ENCODE measurements at regions not wholly inside any gene's neighbourhood (a gene's known extent, or its start where the extent isn't known, plus 50 kb on each side); places are given as distances from the start of the nearest gene placed in this dataset.

DNA sequence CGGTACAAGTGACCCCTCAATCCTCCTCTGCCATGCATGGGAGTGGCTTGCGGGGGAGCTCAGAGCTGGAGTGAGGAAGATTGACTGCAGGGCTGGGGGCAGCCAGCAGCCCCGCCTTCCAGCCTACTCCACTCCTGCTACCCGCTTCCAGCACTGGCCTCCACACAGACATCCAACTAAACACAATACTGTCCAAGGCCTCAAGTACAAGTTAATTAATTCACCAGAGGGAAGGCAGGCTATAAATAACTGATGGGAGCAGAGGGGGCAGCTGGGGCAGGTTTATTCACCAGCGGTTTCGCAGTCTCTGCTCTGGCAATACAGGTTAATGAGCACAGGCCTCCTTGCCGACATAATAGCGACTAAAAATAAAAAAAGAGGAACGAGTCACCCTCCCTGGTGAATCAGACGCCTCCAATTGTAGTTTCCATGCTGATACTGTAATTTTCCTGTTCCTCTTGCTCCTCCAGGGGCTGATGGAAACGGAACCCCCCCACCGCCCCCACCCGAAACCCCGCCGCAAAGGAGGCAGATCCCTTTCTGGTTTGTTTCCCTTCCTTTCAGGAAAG, 166.4 kb upstream of the TLE3 start:
- peak; percentile 66 for DNase-seq (ENCODE audit: low spot score)

DNA sequence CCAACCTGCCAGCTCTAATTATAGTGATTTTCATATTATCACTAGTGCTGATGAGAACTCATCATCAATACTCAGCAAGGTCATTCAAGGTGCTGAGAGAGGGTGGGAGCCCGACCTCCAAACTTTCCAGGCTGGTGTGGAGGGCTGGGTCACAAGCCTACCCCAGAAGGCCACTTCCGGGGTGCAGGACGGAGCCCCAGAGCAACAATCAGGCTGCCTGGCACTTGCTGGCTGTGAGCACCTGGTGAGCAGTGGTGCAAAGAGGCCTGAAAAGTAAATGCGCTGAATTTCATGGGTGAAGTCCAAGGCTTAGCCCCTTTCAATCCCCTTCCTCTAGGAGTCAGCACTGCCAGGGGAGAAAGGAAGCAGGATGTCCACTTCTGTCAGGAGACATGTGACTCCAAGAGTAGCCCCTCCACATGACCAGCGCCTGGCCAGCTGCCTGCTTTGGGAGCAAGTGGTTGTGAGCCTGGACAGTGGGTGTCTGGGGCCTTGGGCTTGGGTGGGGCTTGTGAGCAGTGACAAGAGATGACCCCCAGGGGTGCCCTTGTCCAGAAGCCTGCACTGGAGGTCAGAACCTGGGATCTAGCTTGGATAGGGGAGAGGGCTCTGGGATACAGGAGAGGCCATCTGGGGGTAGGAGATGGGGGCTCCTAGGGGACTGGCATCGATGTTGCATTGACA, 165.0 kb upstream of the TLE3 start:
- DNase-seq (ENCODE audit: low spot score): no peak

DNA sequence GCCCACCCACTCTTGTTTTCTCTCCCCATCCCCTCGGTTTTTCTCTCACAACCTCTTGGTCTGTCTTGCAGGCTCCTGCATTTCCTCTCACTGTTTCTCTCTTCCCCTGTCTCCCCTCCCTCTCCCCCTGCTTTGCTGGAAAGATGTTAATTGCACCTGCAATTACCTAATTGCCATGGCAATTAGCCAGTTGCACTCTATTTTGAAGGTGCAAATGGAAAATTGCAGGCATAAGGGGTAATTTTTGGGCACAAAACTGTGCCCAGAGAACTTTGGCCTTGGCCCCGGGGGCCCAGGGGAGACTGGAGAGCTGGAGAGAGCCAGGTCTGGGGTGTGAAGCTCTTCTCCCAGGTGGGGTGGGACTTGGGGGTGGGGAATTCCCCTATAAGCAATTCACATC, 164.5 kb upstream of the TLE3 start:
- DNase-seq (ENCODE audit: low spot score): no peak

DNA sequence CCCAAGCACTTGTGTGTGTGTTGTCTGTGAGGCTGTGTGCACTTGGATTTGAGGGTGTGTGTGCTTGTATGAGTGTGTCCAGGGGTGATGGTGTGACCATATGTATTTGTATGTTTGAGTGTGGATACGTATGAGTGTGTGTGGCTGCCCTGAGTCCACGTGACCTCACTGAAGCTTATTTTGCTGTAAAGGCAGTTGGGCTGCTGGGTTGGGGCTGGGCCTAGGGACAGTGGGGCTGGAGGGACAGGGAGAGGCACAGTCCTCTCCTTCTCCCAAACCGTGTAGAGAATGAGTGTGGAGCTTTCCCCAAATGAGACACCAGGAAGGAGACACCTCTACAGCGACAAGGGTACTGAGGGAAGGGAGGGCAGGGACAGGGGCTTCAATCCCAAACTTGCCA, 163.4 kb upstream of the TLE3 start:
- DNase-seq (ENCODE audit: low spot score): no peak

DNA sequence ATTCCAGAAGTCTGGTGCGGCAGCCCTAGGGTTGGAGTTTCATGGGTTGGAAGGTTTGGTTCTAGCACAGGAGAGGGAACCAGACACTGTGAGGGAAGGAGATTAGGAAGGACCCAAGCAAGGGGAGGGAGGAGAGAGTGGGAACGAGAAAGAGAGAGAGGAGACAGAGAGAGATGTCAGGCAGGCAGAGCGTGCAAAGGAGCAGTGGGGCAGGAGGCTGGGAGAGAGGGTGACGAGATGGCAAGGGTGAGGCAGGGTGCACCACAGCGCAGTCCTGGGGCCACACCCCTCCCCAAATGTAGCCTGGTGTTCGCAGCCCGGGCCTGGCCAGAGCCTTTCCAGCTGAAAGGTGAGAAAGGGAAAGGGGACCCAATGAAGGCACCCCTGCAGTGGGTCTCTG, 162.9 kb upstream of the TLE3 start:
- DNase-seq (ENCODE audit: low spot score): no peak

DNA sequence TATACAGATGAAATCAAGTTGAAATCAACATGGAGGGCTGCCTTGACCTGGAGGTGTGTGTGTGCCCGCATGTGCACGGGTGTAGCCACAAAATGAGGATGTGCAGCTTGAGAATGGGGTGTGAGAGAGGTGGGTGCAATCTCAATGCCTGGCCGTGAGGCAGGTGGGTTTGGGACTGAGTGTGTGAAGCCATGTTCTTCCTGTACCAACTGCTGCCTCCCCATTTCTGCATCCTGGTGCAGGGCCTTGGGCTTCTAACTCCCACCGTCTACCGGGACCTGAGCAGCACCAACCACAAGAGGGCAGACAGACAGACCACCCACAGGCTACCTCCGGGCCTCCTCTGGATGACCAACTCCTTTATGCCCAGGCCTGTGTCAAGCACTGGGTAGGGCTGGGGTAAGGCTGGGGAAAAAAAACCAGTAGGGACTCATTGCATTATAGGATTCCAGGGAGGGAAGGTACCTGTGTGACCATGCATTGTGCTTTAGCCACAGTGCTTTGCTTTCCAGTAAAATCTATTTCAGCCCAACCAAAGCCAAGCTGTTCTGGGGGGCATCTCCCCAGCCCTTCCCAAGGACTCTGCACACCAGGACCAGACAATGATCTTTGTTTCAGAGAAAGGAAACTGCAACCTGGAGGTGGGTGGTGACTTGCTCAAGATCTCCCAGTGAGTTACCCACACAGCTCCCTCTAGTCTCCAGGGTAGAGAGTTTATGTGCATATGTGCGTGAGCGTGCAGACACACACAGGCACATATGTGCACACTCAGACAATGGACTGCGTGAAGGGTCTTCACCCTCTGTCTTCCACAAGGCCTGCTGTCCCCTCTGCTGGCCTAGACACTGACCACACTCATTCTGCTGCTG, 162.2 kb upstream of the TLE3 start:
- peak; percentile 67 for DNase-seq (ENCODE audit: low spot score)

DNA sequence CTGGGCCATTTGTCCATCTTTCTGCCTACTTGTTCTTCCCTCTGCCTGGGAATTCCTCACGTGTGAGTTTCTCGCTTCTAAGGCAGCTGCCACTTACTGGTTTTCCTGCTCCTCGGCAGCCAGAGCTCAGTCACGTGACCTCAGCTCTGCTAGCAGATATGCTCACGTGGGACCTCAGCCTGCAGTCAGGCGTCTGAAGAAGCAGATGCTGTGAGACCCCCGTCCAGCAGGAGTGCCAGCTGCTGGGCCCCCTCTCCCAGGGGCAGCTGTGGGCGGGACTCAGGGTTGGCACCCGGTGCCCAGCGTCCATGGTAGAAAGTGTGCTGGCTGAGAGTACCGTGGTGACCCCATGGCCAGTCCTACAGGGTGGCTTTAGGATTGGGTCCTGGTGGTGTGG, 161.3 kb upstream of the TLE3 start:
- no peak for DNase-seq (ENCODE audit: low spot score)

DNA sequence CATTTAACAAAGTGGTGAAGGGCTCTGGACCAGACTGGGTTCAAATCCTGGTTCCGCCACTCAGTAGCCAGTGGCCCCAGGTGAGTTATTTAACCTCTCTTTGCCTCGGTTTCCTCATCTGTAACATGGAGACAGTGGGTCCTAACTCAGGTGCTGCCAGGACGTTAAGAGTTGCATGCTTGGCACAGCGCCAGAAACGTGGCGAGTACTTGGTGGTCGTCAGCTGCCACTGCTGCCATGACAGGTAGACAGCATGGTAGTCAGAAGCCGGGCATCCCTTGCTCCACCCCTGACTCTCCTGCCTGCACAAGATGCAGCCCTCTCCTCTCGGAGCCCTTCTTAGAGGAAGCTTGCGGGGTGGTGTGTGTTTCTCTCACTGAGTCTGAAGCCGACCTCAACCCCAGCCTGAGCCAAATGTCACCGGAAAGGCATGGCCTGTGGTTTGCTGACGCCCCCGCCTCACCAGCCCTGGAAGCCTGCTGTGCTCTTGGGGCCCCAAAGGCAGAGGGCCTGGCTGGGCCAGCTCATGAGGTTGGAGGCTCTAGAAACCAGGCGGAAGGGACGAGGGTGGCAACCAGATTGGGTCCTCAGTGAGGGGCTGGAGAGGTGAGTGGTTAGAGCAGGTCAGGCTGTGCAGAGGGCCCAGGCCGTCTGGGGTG, 160.8 kb upstream of the TLE3 start:
- DNase-seq (ENCODE audit: low spot score): no peak

DNA sequence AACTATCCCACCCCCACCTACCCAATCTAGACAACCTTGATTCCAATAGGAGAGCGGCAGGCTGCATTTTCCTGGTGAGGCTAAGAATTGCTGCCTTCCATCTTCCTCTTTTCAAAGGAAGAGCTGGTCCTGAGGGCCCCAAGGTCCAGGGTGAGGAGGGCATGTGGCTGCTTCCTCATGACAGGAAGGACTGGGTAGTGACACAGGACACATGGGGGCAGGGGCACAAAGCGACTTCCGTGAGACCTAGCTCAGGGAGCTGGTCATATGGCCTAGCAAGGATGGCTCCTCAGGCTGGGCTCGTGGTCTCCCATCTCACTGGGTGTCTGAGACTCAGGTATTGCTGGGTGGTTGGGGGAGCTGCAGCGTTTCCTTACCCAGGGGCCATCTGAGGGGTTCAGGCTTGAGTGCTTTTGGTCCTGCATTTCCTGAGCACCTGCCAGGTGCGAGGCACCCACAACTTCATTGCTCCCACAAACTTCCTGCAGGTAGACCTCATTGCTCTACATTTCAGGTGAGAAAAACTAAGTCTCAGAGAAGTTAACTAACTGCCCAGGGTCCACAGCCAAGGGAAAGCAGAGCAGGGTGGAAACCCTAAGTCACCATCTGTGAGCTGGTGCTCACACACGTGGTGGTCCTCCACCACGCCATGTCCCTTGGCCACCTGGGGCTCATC, 160.0 kb upstream of the TLE3 start:
- DNase-seq (ENCODE audit: low spot score): no peak

DNA sequence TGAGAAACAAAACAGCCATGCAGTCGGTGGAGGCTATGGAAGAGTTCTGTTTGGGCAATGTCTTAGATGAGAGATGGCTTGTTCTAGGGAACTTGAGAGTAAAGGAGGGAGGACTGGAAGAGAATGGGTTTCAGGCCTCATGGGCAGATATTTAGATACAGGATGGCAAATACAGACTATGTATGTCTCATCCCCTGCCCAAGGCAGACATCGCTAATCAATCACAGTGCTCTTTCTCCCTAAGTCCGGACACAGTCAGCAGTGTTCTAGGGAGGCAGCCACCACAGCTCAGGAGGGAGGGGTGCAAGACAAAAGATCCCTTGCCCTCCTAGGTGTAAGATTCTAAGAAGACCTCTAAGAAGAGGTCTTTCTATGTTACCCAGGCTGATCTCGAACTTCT, 159.3 kb upstream of the TLE3 start:
- DNase-seq (ENCODE audit: low spot score): no peak

DNA sequence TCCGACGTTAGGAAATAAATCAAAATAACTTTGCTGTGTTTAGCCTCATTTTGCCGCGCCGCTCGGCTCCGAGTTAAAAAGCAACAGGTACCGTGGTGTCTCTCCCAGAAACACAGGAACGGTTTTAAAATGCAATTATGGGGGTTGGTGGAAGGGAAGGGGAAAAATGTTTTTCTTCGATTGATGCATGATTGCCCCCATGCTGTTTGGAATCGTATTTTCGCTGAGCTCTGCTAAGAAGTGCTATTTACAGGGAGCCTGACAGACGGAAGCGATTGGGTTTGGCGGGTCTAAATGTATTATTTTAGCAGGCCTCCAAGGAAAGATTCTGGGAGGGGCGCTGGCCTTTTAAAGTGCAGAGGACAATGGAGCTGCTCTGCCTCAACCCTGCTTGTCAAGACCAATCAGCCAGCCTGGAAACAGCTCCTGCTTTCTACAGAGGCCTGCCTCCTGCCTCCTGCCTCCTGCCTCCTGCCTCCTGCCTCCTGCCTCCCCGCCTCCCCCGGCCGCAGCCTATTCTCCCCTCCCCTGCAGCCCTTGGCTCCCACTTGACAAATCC, 156.7 kb upstream of the TLE3 start:
- DNase-seq (ENCODE audit: low spot score): no peak

DNA sequence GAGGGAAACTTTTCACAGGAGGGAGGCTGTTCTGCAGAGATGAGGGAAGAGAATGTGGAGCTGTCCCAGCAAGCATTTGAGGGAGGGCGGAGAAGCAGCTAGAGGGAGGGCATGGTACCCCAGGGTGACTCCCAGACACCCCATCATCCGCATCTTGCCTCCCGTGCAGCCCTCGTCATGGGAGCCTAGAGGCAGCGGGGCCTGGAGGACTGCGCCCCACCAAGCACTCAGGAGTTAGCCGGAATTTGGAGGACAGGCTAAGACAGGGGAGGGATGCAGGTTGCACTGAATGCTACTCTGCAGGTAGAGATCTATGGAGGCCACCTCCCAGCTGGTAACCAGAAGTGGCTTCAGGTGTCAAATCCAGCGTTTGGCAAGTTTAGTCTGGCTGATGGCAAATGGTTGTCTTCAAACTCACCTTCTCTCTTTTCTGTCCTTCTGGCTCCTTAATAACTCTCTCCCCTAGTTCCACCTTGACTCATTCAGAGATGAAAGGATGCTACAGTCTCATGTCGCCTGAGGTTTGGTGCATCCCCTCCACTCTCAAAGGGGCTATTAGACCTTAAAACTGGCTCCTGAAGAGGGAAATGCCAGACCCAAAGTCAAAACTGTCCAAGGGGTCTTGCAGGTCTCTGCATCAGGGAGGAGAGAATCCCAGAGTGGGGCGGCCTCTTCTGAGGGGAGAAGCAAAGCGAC, 155.9 kb upstream of the TLE3 start:
- no peak for DNase-seq (ENCODE audit: low spot score)

DNA sequence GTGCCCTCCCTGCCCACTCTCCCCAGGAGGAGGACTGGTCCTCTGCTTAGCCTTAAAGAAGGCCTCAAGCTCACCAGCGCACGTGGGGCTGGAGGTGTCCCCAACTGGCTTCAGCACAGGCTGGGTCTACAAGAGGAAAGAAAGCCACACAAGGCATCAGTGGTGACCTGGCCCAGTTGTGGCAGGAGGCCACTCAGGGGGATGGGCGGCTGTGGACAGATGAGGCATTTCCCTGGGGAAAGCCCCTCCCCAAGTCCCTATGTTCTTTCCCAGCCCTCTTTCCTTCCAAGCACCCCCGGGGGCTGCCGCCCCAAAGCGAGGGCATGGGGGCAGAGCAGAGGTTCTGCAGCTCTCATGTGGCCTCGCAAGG, 155.2 kb upstream of the TLE3 start:
- no peak for DNase-seq (ENCODE audit: low spot score)

DNA sequence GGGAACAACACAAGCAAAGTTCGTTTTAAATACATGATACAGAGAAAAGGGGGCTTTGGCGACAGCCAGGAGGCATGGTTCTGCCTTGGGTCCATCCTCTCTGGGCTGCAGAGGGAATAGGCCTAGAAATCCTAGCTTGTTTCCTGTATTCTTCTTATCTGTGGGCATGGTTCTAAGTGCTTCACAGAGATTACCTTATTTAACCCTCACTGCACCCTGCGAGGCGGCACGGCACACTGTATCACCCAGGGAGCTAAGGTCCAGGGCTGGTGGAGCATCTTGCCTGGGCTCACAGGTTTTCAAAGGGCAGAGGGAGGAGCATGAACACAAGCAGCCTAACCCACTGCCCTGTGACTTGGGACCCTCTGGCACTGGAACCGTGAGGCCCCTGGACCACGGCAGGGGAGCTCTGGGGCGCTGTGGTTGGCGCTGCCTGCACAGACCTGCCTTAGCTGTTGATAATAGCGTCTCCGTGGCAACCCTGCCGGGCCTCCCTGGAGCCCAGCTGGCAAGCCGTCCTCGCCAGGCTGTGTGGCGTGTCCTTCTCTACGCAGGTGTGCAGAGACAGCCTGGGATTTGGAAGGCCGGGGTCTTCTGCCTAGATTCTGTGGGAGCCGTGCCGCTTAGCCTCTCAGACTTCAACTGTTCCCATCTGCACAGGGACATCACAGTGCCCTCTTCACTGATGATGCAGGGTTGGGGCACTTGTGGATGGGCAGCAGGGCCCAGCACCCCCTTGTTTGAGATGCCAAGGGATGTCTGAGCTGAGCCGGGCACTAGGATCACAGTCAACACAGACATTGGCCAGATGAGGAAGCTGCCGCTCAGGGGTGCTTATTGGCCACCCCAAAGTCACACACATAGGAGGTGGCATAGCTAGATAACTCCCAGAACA, 154.6 kb upstream of the TLE3 start:
- no peak for DNase-seq (ENCODE audit: low spot score)

DNA sequence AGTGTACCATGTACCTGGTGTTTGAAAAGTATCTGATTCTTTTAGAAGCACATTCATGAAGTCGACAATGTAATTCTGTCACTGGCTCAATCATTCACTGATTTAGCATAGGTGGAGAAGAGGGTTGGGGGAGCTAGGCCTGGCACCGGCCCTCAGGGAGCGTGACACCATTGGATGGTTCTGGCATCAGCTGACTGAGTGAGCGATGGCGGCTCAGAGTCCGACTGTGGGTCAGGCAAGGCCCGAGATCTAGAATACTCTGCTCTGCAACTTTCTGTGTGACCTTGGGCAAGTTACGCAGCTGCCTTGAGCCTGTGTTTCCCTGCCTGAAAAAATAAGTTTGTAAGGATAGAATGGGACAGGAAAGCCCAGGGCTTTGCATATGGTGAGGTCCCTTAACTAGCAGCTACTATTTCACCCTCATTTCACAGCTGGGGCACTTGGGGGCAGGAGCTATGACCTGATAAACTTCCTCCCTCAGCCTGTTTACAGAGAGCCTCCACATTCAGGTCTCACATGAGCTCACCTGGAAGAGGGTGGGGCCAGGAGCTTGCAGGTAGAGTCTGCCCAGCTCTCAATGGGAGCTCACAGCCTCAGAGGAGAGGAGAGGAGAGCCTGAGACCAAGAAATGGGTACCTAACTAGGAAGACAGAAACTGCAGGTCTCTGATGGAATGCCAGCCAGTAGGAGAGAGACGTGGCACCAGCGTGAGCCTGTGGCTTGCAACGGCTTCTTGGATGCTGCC, 153.7 kb upstream of the TLE3 start:
- no peak for DNase-seq (ENCODE audit: low spot score)

DNA sequence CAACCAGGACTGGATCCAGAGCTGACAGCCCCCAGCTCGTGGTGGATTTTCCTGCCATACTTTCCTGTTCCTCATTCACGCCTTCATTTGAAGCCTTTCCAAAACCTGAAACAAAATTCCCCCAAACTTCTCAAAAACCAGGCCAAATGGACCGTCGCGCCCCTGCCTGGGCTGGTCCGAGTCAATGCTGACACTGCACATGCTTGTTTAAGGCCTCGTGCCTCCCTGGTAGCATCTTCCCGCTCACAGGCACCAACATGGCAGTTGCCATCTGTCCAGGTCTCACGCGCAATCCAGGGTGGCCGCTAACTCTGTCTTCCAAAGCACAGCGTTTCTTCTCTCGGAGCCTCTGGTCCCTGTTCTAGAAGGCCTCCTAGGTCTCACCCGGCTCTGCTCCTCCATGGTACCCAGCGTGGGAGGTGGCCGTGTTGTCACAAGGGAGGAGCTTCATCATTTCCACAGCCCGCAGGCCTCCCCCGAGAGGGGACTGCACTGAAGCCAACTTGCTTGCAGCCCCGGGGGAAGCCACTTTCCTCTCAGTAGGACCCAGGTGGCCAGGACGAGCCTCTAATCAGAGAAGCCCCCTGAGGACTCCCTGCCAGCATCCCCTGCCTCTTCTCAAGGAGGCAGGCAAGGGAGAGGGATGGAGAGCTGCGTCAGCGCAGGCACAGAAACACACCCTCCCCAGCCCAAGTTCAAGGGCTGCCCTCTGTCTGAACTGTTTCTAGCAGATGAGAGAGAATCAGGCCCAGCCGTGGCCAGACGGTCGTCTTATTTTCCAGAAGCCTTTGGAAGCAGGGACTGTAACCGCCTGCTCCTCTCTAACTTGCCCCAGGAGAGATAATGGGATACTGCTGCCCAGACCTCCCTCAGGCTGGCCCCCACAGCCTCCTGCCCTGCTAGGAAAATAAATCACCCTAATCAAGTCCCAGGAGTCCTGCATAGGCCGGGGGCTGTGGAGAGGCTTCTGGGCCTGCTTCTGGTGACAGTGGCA, 152.8 kb upstream of the TLE3 start:
- DNase-seq (ENCODE audit: low spot score): no peak

DNA sequence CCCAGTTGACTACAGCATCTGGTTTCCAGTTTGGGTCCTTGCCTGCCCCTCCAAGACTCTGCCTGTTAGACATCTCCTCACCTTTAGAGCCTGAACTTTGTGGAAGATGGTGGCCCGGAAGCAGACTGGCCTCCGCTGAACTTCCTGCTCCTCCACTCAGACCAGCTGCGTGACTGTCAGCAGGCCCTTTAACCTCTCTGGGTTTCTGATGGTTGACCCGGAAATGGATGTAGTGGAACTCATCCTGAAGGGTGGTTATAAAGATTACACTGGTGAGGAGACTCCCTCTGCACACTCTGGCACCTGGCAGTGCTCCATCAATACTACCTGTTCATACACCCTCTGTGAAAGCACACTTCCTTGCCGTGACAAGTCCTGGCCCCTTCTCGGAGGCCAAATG, 151.9 kb upstream of the TLE3 start:
- no peak for DNase-seq (ENCODE audit: low spot score)
